HepG2 (cell line): ENCODE measurements at regions not wholly inside any gene's neighbourhood (a gene's known extent, or its start where the extent isn't known, plus 50 kb on each side); places are given as distances from the start of the nearest gene placed in this dataset.

Experiments used
- DMAP1 ChIP-seq: IDR thresholded peaks from 2 replicates; pipeline ENCODE4 v1.6.1; 2016
- ELF1 ChIP-seq: sonication (generic); formaldehyde crosslinking; IDR thresholded peaks from 2 replicates; pipeline ENCODE4 v1.4.0; 2020; ENCODE audit warnings: missing genetic modification reagents
- ETS1 ChIP-seq: sonication (generic); formaldehyde crosslinking; IDR thresholded peaks from 2 replicates; pipeline ENCODE4 v1.4.0; 2020; ENCODE audit warnings: missing genetic modification reagents
- FOXP1 ChIP-seq, 2 experiments: fragments of 450-650 bp in 1 of 2; IDR thresholded peaks; 2 replicates each; pipeline ENCODE4 v1.6.1; 2017 to 2018; ENCODE audit warnings: antibody characterized with exemption in 1 of 2
- GABPB1 ChIP-seq: IDR thresholded peaks from 2 replicates; pipeline ENCODE4 v1.6.1; 2016; ENCODE audit warnings: mild to moderate bottlenecking, missing genetic modification reagents, moderate library complexity, missing compliant biosample characterization
- IKZF4 ChIP-seq: sonication (generic); formaldehyde crosslinking; IDR thresholded peaks from 2 replicates; pipeline ENCODE4 v1.5.1; 2020; ENCODE audit warnings: borderline replicate concordance, mild to moderate bottlenecking, low read depth, missing genetic modification reagents; ENCODE audit errors: not compliant biosample characterization
- IRF9 ChIP-seq: sonication (generic); formaldehyde crosslinking; IDR thresholded peaks from 2 replicates; pipeline ENCODE4 v1.8.0; 2022; ENCODE audit warnings: missing genetic modification reagents, mild to moderate bottlenecking, borderline replicate concordance
- KAT7 ChIP-seq: IDR thresholded peaks from 2 replicates; pipeline ENCODE4 v1.6.1; 2018; ENCODE audit warnings: borderline replicate concordance, missing compliant biosample characterization
- KMT2B ChIP-seq: IDR thresholded peaks from 2 replicates; pipeline ENCODE4 v1.6.1; 2016; ENCODE audit warnings: missing genetic modification reagents, missing compliant biosample characterization
- MAX ChIP-seq: IDR thresholded peaks from 2 replicates; pipeline ENCODE4 v1.6.1; 2012; ENCODE audit warnings: inconsistent platforms
- MAZ ChIP-seq, 2 experiments: sonication (generic) in 1 of 2; formaldehyde crosslinking in 1 of 2; IDR thresholded peaks; 2 replicates each; pipeline versions ENCODE4 v1.5.0 to v1.6.1; 2012 to 2020; ENCODE audit warnings: low read depth in 2 of 2, mild to moderate bottlenecking in 2 of 2, borderline replicate concordance in 1 of 2, improper control_type of control experiment in 1 of 2, low read length in 1 of 2, missing genetic modification reagents in 1 of 2, moderate library complexity in 1 of 2
- NFATC3 ChIP-seq: sonication (generic); formaldehyde crosslinking; IDR thresholded peaks from 2 replicates; pipeline ENCODE4 v1.5.1; 2020; ENCODE audit warnings: mild to moderate bottlenecking, missing genetic modification reagents
- RARA ChIP-seq: IDR thresholded peaks from 2 replicates; pipeline ENCODE4 v1.6.1; 2016; ENCODE audit warnings: missing genetic modification reagents, missing compliant biosample characterization
- TOE1 ChIP-seq: sonication (generic); formaldehyde crosslinking; IDR thresholded peaks from 2 replicates; pipeline ENCODE4 v1.4.0; 2020; ENCODE audit warnings: mild to moderate bottlenecking, missing genetic modification reagents
- ZBTB49 ChIP-seq: sonication (generic); formaldehyde crosslinking; IDR thresholded peaks from 2 replicates; pipeline ENCODE4 v1.4.0; 2020; ENCODE audit warnings: missing genetic modification reagents, borderline replicate concordance
- ZKSCAN5 ChIP-seq: sonication (generic); formaldehyde crosslinking; IDR thresholded peaks from 2 replicates; pipeline ENCODE4 v1.5.1; 2020; ENCODE audit warnings: mild to moderate bottlenecking, missing genetic modification reagents
- ZNF18 ChIP-seq: sonication (generic); formaldehyde crosslinking; IDR thresholded peaks from 2 replicates; pipeline ENCODE4 v1.8.0; 2022; ENCODE audit warnings: mild to moderate bottlenecking, missing genetic modification reagents; ENCODE audit not compliant: insufficient replicate concordance
- ZNF282 ChIP-seq: fragments of 450-650 bp; IDR thresholded peaks from 2 replicates; pipeline ENCODE4 v1.6.1; 2018; ENCODE audit not compliant: partially characterized antibody
- ZNF713 ChIP-seq: sonication (generic); formaldehyde crosslinking; IDR thresholded peaks from 2 replicates; pipeline ENCODE4 v1.4.0; 2020; ENCODE audit warnings: mild to moderate bottlenecking, missing genetic modification reagents
- ZNF777 ChIP-seq: sonication (generic); formaldehyde crosslinking; IDR thresholded peaks from 2 replicates; pipeline ENCODE4 v1.4.0; 2020; ENCODE audit warnings: missing genetic modification reagents
- ZNF782 ChIP-seq: sonication (generic); formaldehyde crosslinking; IDR thresholded peaks from 2 replicates; pipeline ENCODE4 v1.4.0; 2020; ENCODE audit warnings: missing genetic modification reagents, mild to moderate bottlenecking, borderline replicate concordance

- TF ChIP-seq DMAP1 (peak; percentile 83), GABPB1 (CRISPR knock-in tag) (peak; percentile 93), ZNF782 (CRISPR knock-in tag) (0 out of 2 replicates have a peak, but pooled peaks have one; percentile 37), KMT2B (CRISPR knock-in tag) (peak; percentile 72), IRF9 (CRISPR knock-in tag) (0 out of 2 replicates have a peak, but pooled peaks have one; percentile 68), MAZ (IDR thresholded peaks at IDR 0.05; ENCODE audit: borderline replicate concordance, low read depth, low read length) (no peak), MAZ (CRISPR knock-in tag; IDR thresholded peaks at IDR 0.05; ENCODE audit: low read depth) (no peak; the same call in 1 of the 2 replicates), KAT7 (CRISPR knock-in tag) (peak; percentile 45; the same call in 1 of the 2 replicates), ZNF282 (no peak), NFATC3 (CRISPR knock-in tag) (no peak), MAX (peak; percentile 78), FOXP1 (IDR thresholded peaks at IDR 0.05) (no peak), FOXP1 (CRISPR knock-in tag; IDR thresholded peaks at IDR 0.05) (no peak), ETS1 (CRISPR knock-in tag) (0 out of 2 replicates have a peak, but pooled peaks have one; percentile 47), IKZF4 (CRISPR knock-in tag) (no peak), ZNF713 (CRISPR knock-in tag) (0 out of 2 replicates have a peak, but pooled peaks have one; percentile 69), ZNF777 (CRISPR knock-in tag) (peak; percentile 82), TOE1 (CRISPR knock-in tag) (no peak), RARA (no peak), ZBTB49 (CRISPR knock-in tag) (no peak), ELF1 (CRISPR knock-in tag) (no peak), ZNF18 (CRISPR knock-in tag) (peak; percentile 41), ZKSCAN5 (CRISPR knock-in tag) (no peak)
These were observed 66.5 kb upstream of the PRKACB start (continued) for GRCh38 chr1:84077476-84078107.
